WTC11 (cell line): ENCODE measurements at regions not wholly inside any gene's neighbourhood (a gene's known extent, or its start where the extent isn't known, plus 50 kb on each side); places are given as distances from the start of the nearest gene placed in this dataset.

ENCODE experiments used
- ATAC-seq: fragments of 200-7000 bp; cut with Tn5 transposase; 2 replicates; pipeline ENCODE4 v1.10.0; 2021; ENCODE audit warnings: mild to moderate bottlenecking, moderate library complexity
- CTCF ChIA-PET: fragments of 300-600 bp; sonication (Branson Sonifier 250); formaldehyde crosslinking; loops from one replicate; lab custom pipeline; 2021; ENCODE audit warnings: antibody characterized with exemption; lab: Charles Lee
- POLR2A ChIA-PET: fragments of 350-600 bp; sonication (Branson Sonifier 250); formaldehyde crosslinking; loops from one replicate; lab custom pipeline; 2021; ENCODE audit warnings: antibody characterized with exemption; lab: Charles Lee
- DNase-seq: peaks from one replicate; pipeline ENCODE4 v3.0.0; 2021; ENCODE audit warnings: low spot score
- H3K27ac Mint-ChIP-seq: 2 replicates; pipeline ENCODE4 v1.8.0; 2021; ENCODE audit warnings: mixed read lengths
- H3K27me3 Mint-ChIP-seq: 2 replicates; pipeline ENCODE4 v1.8.0; 2021; ENCODE audit warnings: low read depth, mild to moderate bottlenecking, moderate library complexity, mixed read lengths
- H3K36me3 Mint-ChIP-seq: 2 replicates; pipeline ENCODE4 v1.8.0; 2021; ENCODE audit warnings: mixed read lengths
- H3K4me1 Mint-ChIP-seq: 2 replicates; pipeline ENCODE4 v1.8.0; 2022; ENCODE audit warnings: mixed read lengths
- H3K4me3 Mint-ChIP-seq: 2 replicates; pipeline ENCODE4 v1.8.0; 2021; ENCODE audit warnings: mild to moderate bottlenecking, moderate library complexity, mixed read lengths
- H3K9me3 Mint-ChIP-seq: 2 replicates; pipeline ENCODE4 v1.8.0; 2021; ENCODE audit warnings: mixed read lengths
- CREB1 ChIP-seq: sonication (generic); formaldehyde crosslinking; IDR thresholded peaks from 2 replicates; pipeline ENCODE4 v1.8.0; 2023; ENCODE audit warnings: mild to moderate bottlenecking, missing genetic modification reagents
- E2F1 ChIP-seq: sonication (generic); formaldehyde crosslinking; IDR thresholded peaks from 2 replicates; pipeline ENCODE4 v1.8.0; 2022; ENCODE audit warnings: mild to moderate bottlenecking, missing genetic modification reagents
- E2F4 ChIP-seq: sonication (generic); formaldehyde crosslinking; IDR thresholded peaks from 2 replicates; pipeline ENCODE4 v1.8.1; 2022; ENCODE audit warnings: low read depth, mild to moderate bottlenecking, moderate library complexity, missing genetic modification reagents, borderline replicate concordance
- FOXJ3 ChIP-seq: sonication (generic); formaldehyde crosslinking; IDR thresholded peaks from 2 replicates; pipeline ENCODE4 v1.9.0; 2021; ENCODE audit warnings: missing genetic modification reagents, mild to moderate bottlenecking, borderline replicate concordance
- FOXK1 ChIP-seq: sonication (generic); formaldehyde crosslinking; IDR thresholded peaks from 2 replicates; pipeline ENCODE4 v1.8.0; 2022; ENCODE audit warnings: mild to moderate bottlenecking, moderate library complexity, missing genetic modification reagents
- IRF2 ChIP-seq: sonication (generic); formaldehyde crosslinking; IDR thresholded peaks from 2 replicates; pipeline ENCODE4 v1.8.0; 2022; ENCODE audit warnings: low read depth, missing genetic modification reagents, borderline replicate concordance
- RELA ChIP-seq: sonication (generic); formaldehyde crosslinking; IDR thresholded peaks from 2 replicates; pipeline ENCODE4 v1.8.1; 2022; ENCODE audit warnings: missing genetic modification reagents, mild to moderate bottlenecking, borderline replicate concordance
- RORB ChIP-seq: fragments of 250-450 bp; sonication (Bioruptor Pico); IDR thresholded peaks from 2 replicates; pipeline ENCODE4 v1.9.0; 2021; ENCODE audit warnings: mild to moderate bottlenecking
- SMAD4 ChIP-seq: sonication (generic); formaldehyde crosslinking; IDR thresholded peaks from 2 replicates; pipeline ENCODE4 v1.8.0; 2022; ENCODE audit warnings: mild to moderate bottlenecking, missing genetic modification reagents
- SOX15 ChIP-seq: fragments of 250-450 bp; sonication (Bioruptor Pico); IDR thresholded peaks from 2 replicates; pipeline ENCODE4 v1.9.0; 2021; ENCODE audit warnings: mild to moderate bottlenecking
- TEAD1 ChIP-seq: sonication (generic); formaldehyde crosslinking; IDR thresholded peaks from 2 replicates; pipeline ENCODE4 v1.8.0; 2022; ENCODE audit warnings: mild to moderate bottlenecking, missing genetic modification reagents
- TEAD4 ChIP-seq: sonication (generic); formaldehyde crosslinking; IDR thresholded peaks from 2 replicates; pipeline ENCODE4 v1.8.0; 2022; ENCODE audit warnings: mild to moderate bottlenecking, missing genetic modification reagents
- ZBTB21 ChIP-seq: sonication (generic); formaldehyde crosslinking; IDR thresholded peaks from 2 replicates; pipeline ENCODE4 v1.8.1; 2023; ENCODE audit warnings: mild to moderate bottlenecking, missing genetic modification reagents, borderline replicate concordance
- ZNF138 ChIP-seq: sonication (generic); formaldehyde crosslinking; conservative IDR thresholded peaks from 2 replicates; pipeline ENCODE4 v1.8.1; 2022; ENCODE audit warnings: mild to moderate bottlenecking, moderate library complexity, missing genetic modification reagents
- ZNF423 ChIP-seq: fragments of 250-450 bp; sonication (Bioruptor Pico); IDR thresholded peaks from 2 replicates; pipeline ENCODE4 v2.1.2; 2022; ENCODE audit warnings: mild to moderate bottlenecking, moderate library complexity
- ZNF512 ChIP-seq: sonication (generic); formaldehyde crosslinking; IDR thresholded peaks from 2 replicates; pipeline ENCODE4 v1.8.1; 2022; ENCODE audit warnings: missing genetic modification reagents, borderline replicate concordance
- TF ChIP-seq, protein P1 (sequence below): sonication (generic); formaldehyde crosslinking; IDR thresholded peaks from 2 replicates; pipeline ENCODE4 v1.8.1; 2023; ENCODE audit warnings: mild to moderate bottlenecking, missing genetic modification reagents, borderline replicate concordance
- TF ChIP-seq, protein P2 (sequence below): sonication (generic); formaldehyde crosslinking; IDR thresholded peaks from 2 replicates; pipeline ENCODE4 v1.8.1; 2023; ENCODE audit warnings: mild to moderate bottlenecking, moderate library complexity, missing genetic modification reagents
- TF ChIP-seq, protein P3 (sequence below): sonication (generic); formaldehyde crosslinking; IDR thresholded peaks from 2 replicates; pipeline ENCODE4 v1.8.0; 2023; ENCODE audit warnings: missing genetic modification reagents, mild to moderate bottlenecking, borderline replicate concordance
- TF ChIP-seq, protein P4 (sequence below): fragments of 250-450 bp; sonication (Bioruptor Pico); IDR thresholded peaks from 2 replicates; pipeline ENCODE4 v2.1.2; 2022; ENCODE audit warnings: mild to moderate bottlenecking, moderate library complexity

DNA sequence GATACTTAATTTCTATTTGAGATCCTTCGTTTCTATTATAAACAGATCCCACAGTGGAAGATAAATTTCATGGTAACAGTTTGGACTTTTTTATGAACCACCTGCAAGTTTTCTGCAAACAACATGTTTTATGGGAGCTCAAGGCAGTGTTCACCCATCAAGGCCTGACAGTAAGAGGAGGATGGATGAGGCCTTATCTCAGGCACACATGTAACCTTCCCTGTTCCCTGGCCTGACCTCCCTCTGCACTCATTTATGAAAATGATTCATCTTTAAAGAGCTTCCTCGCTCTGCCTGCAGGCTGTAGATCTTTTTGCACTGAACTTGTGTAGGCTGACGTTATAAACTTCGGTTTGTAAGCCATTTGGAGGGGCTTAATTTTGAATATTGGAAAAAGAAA is 500.1 kb downstream of the GATA3 start (continued):
- TF ChIP-seq, protein P1, sequence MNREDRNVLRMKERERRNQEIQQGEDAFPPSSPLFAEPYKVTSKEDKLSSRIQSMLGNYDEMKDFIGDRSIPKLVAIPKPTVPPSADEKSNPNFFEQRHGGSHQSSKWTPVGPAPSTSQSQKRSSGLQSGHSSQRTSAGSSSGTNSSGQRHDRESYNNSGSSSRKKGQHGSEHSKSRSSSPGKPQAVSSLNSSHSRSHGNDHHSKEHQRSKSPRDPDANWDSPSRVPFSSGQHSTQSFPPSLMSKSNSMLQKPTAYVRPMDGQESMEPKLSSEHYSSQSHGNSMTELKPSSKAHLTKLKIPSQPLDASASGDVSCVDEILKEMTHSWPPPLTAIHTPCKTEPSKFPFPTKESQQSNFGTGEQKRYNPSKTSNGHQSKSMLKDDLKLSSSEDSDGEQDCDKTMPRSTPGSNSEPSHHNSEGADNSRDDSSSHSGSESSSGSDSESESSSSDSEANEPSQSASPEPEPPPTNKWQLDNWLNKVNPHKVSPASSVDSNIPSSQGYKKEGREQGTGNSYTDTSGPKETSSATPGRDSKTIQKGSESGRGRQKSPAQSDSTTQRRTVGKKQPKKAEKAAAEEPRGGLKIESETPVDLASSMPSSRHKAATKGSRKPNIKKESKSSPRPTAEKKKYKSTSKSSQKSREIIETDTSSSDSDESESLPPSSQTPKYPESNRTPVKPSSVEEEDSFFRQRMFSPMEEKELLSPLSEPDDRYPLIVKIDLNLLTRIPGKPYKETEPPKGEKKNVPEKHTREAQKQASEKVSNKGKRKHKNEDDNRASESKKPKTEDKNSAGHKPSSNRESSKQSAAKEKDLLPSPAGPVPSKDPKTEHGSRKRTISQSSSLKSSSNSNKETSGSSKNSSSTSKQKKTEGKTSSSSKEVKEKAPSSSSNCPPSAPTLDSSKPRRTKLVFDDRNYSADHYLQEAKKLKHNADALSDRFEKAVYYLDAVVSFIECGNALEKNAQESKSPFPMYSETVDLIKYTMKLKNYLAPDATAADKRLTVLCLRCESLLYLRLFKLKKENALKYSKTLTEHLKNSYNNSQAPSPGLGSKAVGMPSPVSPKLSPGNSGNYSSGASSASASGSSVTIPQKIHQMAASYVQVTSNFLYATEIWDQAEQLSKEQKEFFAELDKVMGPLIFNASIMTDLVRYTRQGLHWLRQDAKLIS (CRISPR knock-in tag), result no peak
- no peak for TF ChIP-seq SMAD4 (CRISPR knock-in tag)
- no peak for TF ChIP-seq FOXJ3 (CRISPR knock-in tag)

- Mint-ChIP-seq H3K9me3 (no peaks in the 10 kb centered on the region), H3K27me3 (no peaks in the 10 kb centered on the region; the same call in 1 of the 2 replicates), H3K4me1 (no peaks in the 10 kb centered on the region), H3K27ac (no peak overlapping the region), H3K36me3 (no peaks in the 10 kb centered on the region), H3K4me3 (no peak overlapping the region)
- POLR2A ChIA-PET, result interaction anchor here (0.6 kb wide), 1 partner anchor 17 kb away, joined by 3 read pairs; no protein-coding TSS in a partner anchor
- ATAC-seq, result no peak
- CTCF ChIA-PET, result no interaction called here
- DNase-seq, result no peak
- TF ChIP-seq TEAD4 (CRISPR knock-in tag), result no peak
- TF ChIP-seq TEAD1 (CRISPR knock-in tag), result no peak
- no peak for TF ChIP-seq ZNF512 (CRISPR knock-in tag)
- TF ChIP-seq E2F4, result no peak
- no peak for TF ChIP-seq RELA (CRISPR knock-in tag)
- TF ChIP-seq, protein P2, sequence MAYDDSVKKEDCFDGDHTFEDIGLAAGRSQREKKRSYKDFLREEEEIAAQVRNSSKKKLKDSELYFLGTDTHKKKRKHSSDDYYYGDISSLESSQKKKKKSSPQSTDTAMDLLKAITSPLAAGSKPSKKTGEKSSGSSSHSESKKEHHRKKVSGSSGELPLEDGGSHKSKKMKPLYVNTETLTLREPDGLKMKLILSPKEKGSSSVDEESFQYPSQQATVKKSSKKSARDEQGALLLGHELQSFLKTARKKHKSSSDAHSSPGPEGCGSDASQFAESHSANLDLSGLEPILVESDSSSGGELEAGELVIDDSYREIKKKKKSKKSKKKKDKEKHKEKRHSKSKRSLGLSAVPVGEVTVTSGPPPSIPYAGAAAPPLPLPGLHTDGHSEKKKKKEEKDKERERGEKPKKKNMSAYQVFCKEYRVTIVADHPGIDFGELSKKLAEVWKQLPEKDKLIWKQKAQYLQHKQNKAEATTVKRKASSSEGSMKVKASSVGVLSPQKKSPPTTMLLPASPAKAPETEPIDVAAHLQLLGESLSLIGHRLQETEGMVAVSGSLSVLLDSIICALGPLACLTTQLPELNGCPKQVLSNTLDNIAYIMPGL (CRISPR knock-in tag), result no peak
- no peak for TF ChIP-seq RORB (CRISPR knock-in tag)
- TF ChIP-seq ZBTB21, result no peak
- TF ChIP-seq ZNF138 (CRISPR knock-in tag), result no peak
- TF ChIP-seq, protein P3, sequence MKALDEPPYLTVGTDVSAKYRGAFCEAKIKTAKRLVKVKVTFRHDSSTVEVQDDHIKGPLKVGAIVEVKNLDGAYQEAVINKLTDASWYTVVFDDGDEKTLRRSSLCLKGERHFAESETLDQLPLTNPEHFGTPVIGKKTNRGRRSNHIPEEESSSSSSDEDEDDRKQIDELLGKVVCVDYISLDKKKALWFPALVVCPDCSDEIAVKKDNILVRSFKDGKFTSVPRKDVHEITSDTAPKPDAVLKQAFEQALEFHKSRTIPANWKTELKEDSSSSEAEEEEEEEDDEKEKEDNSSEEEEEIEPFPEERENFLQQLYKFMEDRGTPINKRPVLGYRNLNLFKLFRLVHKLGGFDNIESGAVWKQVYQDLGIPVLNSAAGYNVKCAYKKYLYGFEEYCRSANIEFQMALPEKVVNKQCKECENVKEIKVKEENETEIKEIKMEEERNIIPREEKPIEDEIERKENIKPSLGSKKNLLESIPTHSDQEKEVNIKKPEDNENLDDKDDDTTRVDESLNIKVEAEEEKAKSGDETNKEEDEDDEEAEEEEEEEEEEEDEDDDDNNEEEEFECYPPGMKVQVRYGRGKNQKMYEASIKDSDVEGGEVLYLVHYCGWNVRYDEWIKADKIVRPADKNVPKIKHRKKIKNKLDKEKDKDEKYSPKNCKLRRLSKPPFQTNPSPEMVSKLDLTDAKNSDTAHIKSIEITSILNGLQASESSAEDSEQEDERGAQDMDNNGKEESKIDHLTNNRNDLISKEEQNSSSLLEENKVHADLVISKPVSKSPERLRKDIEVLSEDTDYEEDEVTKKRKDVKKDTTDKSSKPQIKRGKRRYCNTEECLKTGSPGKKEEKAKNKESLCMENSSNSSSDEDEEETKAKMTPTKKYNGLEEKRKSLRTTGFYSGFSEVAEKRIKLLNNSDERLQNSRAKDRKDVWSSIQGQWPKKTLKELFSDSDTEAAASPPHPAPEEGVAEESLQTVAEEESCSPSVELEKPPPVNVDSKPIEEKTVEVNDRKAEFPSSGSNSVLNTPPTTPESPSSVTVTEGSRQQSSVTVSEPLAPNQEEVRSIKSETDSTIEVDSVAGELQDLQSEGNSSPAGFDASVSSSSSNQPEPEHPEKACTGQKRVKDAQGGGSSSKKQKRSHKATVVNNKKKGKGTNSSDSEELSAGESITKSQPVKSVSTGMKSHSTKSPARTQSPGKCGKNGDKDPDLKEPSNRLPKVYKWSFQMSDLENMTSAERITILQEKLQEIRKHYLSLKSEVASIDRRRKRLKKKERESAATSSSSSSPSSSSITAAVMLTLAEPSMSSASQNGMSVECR (CRISPR knock-in tag), result no peak
- TF ChIP-seq IRF2 (CRISPR knock-in tag), result no peak
- TF ChIP-seq ZNF423 (CRISPR knock-in tag), result no peak
- no peak for TF ChIP-seq SOX15 (CRISPR knock-in tag)
- TF ChIP-seq E2F1 (CRISPR knock-in tag), result no peak
- TF ChIP-seq CREB1, result no peak
- TF ChIP-seq, protein P4, sequence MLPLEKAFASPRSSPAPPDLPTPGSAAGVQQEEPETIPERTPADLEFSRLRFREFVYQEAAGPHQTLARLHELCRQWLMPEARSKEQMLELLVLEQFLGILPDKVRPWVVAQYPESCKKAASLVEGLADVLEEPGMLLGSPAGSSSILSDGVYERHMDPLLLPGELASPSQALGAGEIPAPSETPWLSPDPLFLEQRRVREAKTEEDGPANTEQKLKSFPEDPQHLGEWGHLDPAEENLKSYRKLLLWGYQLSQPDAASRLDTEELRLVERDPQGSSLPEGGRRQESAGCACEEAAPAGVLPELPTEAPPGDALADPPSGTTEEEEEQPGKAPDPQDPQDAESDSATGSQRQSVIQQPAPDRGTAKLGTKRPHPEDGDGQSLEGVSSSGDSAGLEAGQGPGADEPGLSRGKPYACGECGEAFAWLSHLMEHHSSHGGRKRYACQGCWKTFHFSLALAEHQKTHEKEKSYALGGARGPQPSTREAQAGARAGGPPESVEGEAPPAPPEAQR (CRISPR knock-in tag), result no peak
- no peak for TF ChIP-seq FOXK1 (CRISPR knock-in tag)
Measured at GRCh38 chr10:8556321-8556720, 501.8 kb downstream of the GATA3 start.
